ENCODE measurements at regions not wholly inside any gene's neighbourhood (a gene's known extent, or its start where the extent isn't known, plus 50 kb on each side); places are given as distances from the start of the nearest gene placed in this dataset.
"Not testable (repeated sequence)": the region's sequence is repeated elsewhere in the genome, so short reads cannot be mapped to it uniquely, and the experiment has no call there.

- no peak for ATAC-seq
- H3K27me3 Mint-ChIP-seq = peaks cover 28% of the 10 kb centered on the region
- no peak for DNase-seq
- CTCF ChIA-PET = no interaction called here
- POLR2A ChIA-PET = no interaction called here
- no peaks in the 10 kb centered on the region for H3K36me3 Mint-ChIP-seq (ENCODE audit: low read depth)
- H3K4me1 Mint-ChIP-seq (ENCODE audit: low read depth) = no peaks in the 10 kb centered on the region
- TF ChIP-seq, protein P1, sequence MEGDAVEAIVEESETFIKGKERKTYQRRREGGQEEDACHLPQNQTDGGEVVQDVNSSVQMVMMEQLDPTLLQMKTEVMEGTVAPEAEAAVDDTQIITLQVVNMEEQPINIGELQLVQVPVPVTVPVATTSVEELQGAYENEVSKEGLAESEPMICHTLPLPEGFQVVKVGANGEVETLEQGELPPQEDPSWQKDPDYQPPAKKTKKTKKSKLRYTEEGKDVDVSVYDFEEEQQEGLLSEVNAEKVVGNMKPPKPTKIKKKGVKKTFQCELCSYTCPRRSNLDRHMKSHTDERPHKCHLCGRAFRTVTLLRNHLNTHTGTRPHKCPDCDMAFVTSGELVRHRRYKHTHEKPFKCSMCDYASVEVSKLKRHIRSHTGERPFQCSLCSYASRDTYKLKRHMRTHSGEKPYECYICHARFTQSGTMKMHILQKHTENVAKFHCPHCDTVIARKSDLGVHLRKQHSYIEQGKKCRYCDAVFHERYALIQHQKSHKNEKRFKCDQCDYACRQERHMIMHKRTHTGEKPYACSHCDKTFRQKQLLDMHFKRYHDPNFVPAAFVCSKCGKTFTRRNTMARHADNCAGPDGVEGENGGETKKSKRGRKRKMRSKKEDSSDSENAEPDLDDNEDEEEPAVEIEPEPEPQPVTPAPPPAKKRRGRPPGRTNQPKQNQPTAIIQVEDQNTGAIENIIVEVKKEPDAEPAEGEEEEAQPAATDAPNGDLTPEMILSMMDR (IDR thresholded peaks at IDR 0.05) = no peak
- H3K4me3 Mint-ChIP-seq = no peak overlapping the region
- no peaks in the 10 kb centered on the region for H3K9me3 Mint-ChIP-seq
- intact Hi-C loops (cut with micrococcal nuclease) = no loop called here
- no peak overlapping the region for H3K27ac Mint-ChIP-seq
Observed at GRCh38 chr6:125375013-125375412, 73.2 kb upstream of the HDDC2 start.

- DNase-seq = no peak
- POLR2A ChIA-PET = no interaction called here
- TF ChIP-seq, protein P1 (IDR thresholded peaks at IDR 0.05) = no peak
- ATAC-seq = no peak
- Mint-ChIP-seq H3K4me1 (ENCODE audit: low read depth) (no peaks in the 10 kb centered on the region), H3K9me3 (no peaks in the 10 kb centered on the region), H3K4me3 (no peak overlapping the region), H3K27ac (no peak overlapping the region), H3K27me3 (peaks cover 25% of the 10 kb centered on the region), H3K36me3 (ENCODE audit: low read depth) (no peaks in the 10 kb centered on the region)
- CTCF ChIA-PET = no interaction called here
- intact Hi-C loops (cut with micrococcal nuclease) = no loop called here
Observed at GRCh38 chr6:125375821-125376220, 74.1 kb upstream of the HDDC2 start.

DNA sequence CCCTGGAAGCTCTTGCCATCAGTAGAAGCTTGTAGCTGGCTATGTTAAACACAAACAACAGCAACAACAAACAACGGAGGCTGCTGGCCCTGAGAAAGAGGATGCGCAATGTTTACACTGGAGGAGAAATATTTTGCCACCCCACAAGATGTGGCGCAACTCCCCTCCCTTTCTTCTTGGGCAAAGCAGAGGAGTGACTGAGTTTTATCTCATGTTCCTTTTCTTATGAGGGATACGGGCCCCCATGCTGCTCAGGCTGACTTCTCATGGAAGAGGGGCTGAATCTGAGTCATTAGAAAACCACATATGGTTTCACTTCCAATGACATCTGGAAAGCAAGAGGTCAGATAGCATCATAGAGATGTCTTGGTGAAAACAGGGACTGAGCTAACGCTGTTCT is 75.9 kb upstream of the HDDC2 start:
- DNase-seq = no peak
- POLR2A ChIA-PET = no interaction called here
- Mint-ChIP-seq H3K27me3 (peaks cover 23% of the 10 kb centered on the region), H3K27ac (no peak overlapping the region), H3K4me1 (ENCODE audit: low read depth) (no peaks in the 10 kb centered on the region), H3K9me3 (no peaks in the 10 kb centered on the region), H3K4me3 (no peak overlapping the region), H3K36me3 (ENCODE audit: low read depth) (no peaks in the 10 kb centered on the region)
- CTCF ChIA-PET = no interaction called here
- no peak for ATAC-seq
- intact Hi-C loops (cut with micrococcal nuclease) = no loop called here
- TF ChIP-seq, protein P1 (IDR thresholded peaks at IDR 0.05) = no peak

DNA sequence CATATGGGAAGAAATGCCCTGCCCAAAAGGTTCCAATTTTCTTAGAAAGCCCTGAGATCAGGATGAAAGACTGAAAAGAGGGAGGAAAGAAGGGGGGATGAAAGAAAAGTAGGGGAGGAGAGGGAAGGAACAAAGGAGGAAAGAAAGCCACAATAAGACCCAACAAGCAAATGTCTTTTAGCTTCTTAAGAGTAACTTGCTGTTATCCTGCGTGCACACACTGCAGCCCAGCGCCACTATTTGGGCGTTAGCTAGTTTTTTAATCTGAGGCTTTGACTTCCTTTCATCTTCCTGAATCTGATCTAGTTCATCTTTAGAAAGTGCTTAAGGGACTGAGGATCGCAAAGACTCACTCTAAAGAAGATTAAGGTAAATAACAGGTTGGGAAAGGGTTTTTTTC is 77.4 kb upstream of the HDDC2 start:
- intact Hi-C loops (cut with micrococcal nuclease) = no loop called here
- no peaks in the 10 kb centered on the region for H3K9me3 Mint-ChIP-seq
- H3K27ac Mint-ChIP-seq = no peak overlapping the region
- POLR2A ChIA-PET = no interaction called here
- DNase-seq = no peak
- TF ChIP-seq, protein P1 (IDR thresholded peaks at IDR 0.05) = no peak
- no peaks in the 10 kb centered on the region for H3K36me3 Mint-ChIP-seq (ENCODE audit: low read depth)
- H3K4me1 Mint-ChIP-seq (ENCODE audit: low read depth) = no peaks in the 10 kb centered on the region
- CTCF ChIA-PET = no interaction called here
- H3K27me3 Mint-ChIP-seq = peaks cover 23% of the 10 kb centered on the region
- no peak overlapping the region for H3K4me3 Mint-ChIP-seq
- ATAC-seq = no peak

- no peak for ATAC-seq
- CTCF ChIA-PET = no interaction called here
- TF ChIP-seq, protein P1 (IDR thresholded peaks at IDR 0.05) = no peak
- intact Hi-C loops (cut with micrococcal nuclease) = no loop called here
- H3K36me3 Mint-ChIP-seq (ENCODE audit: low read depth) = no peaks in the 10 kb centered on the region
- peaks cover 19% of the 10 kb centered on the region for H3K27me3 Mint-ChIP-seq
- no peak overlapping the region for H3K27ac Mint-ChIP-seq
- H3K4me3 Mint-ChIP-seq = no peak overlapping the region
- no peak for DNase-seq
- no peaks in the 10 kb centered on the region for H3K4me1 Mint-ChIP-seq (ENCODE audit: low read depth)
- POLR2A ChIA-PET = no interaction called here
- no peaks in the 10 kb centered on the region for H3K9me3 Mint-ChIP-seq
Observed at GRCh38 chr6:125380474-125380873, 78.7 kb upstream of the HDDC2 start.

- CTCF ChIA-PET; POLR2A ChIA-PET; intact Hi-C loops (cut with micrococcal nuclease); H3K27ac Mint-ChIP-seq; H3K4me1 Mint-ChIP-seq (ENCODE audit: low read depth); H3K36me3 Mint-ChIP-seq (ENCODE audit: low read depth); H3K4me3 Mint-ChIP-seq; H3K9me3 Mint-ChIP-seq; ATAC-seq; DNase-seq: not testable (repeated sequence)
- peaks cover 14% of the 10 kb centered on the region for H3K27me3 Mint-ChIP-seq
Observed at GRCh38 chr6:125386337-125386736, 84.6 kb upstream of the HDDC2 start.
